ENCODE measurements at regions not wholly inside any gene's neighbourhood (a gene's known extent, or its start where the extent isn't known, plus 50 kb on each side); places are given as distances from the start of the nearest gene placed in this dataset.

GRCh38 chr6:56693246-56693607 is 50.5 kb upstream of the DST start (continued):
- TF ChIP-seq, protein P1, sequence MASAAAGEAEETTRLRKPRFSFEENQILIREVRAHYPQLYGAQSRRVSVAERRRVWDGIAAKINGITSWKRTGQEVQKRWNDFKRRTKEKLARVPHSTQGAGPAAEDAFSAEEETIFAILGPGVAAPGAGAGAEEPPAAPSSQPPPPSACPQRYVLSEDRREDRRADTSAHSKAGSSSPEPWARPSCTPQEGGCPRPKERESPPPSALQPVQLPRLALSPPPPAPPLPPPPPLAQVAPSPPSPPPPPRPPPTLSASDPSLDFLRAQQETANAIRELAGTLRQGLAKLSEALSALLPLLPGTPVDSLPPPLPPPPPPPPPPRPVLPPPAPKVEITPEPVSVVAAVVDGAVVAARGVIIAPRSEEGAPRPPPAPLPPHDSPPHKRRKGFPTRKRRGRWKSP (CRISPR knock-in tag; IDR thresholded peaks at IDR 0.05), result 0 out of 2 replicates have a peak, but pooled peaks have one; percentile 3
- TF ChIP-seq MAX (IDR thresholded peaks at IDR 0.05), result 0 out of 2 replicates have a peak, but pooled peaks have one; percentile 6
- TF ChIP-seq, protein P2, sequence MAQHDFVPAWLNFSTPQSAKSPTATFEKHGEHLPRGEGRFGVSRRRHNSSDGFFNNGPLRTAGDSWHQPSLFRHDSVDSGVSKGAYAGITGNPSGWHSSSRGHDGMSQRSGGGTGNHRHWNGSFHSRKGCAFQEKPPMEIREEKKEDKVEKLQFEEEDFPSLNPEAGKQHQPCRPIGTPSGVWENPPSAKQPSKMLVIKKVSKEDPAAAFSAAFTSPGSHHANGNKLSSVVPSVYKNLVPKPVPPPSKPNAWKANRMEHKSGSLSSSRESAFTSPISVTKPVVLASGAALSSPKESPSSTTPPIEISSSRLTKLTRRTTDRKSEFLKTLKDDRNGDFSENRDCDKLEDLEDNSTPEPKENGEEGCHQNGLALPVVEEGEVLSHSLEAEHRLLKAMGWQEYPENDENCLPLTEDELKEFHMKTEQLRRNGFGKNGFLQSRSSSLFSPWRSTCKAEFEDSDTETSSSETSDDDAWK (CRISPR knock-in tag; IDR thresholded peaks at IDR 0.05), result no peak
- no peak for TF ChIP-seq ZNF589 (CRISPR knock-in tag; conservative IDR thresholded peaks at IDR 0.05)
- 0 out of 2 replicates have a peak, but pooled peaks have one; percentile 7 for TF ChIP-seq ZNF264 (CRISPR knock-in tag; IDR thresholded peaks at IDR 0.05)
- no peak for TF ChIP-seq ZNF546 (CRISPR knock-in tag; conservative IDR thresholded peaks at IDR 0.05)
- TF ChIP-seq FOXM1 (CRISPR knock-in tag; IDR thresholded peaks at IDR 0.05), result no peak
- peak; percentile 26; the same call in 1 of the 2 replicates for TF ChIP-seq TBX2 (CRISPR knock-in tag; IDR thresholded peaks at IDR 0.05; ENCODE audit: borderline replicate concordance)
- TF ChIP-seq ZFP36 (IDR thresholded peaks at IDR 0.05; ENCODE audit: borderline replicate concordance, low read depth, low read length, partially characterized antibody), result no peak
- TF ChIP-seq TFAP4 (IDR thresholded peaks at IDR 0.05; ENCODE audit: borderline replicate concordance, low read depth), result no peak
- peak; percentile 41; the same call in 1 of the 2 replicates for TF ChIP-seq SOX5 (CRISPR knock-in tag; IDR thresholded peaks at IDR 0.05; ENCODE audit: borderline replicate concordance)
- peak; percentile 38; the same call in 1 of the 2 replicates for TF ChIP-seq TARDBP (CRISPR knock-in tag; IDR thresholded peaks at IDR 0.05)
- no peak for TF ChIP-seq ARID2 (CRISPR knock-in tag; IDR thresholded peaks at IDR 0.05; ENCODE audit: borderline replicate concordance)
- TF ChIP-seq ZNF160 (CRISPR knock-in tag; IDR thresholded peaks at IDR 0.05), result no peak
- TF ChIP-seq HCFC1 (IDR thresholded peaks at IDR 0.05; ENCODE audit: low read depth, low read length), result no peak
- TF ChIP-seq, protein P3, sequence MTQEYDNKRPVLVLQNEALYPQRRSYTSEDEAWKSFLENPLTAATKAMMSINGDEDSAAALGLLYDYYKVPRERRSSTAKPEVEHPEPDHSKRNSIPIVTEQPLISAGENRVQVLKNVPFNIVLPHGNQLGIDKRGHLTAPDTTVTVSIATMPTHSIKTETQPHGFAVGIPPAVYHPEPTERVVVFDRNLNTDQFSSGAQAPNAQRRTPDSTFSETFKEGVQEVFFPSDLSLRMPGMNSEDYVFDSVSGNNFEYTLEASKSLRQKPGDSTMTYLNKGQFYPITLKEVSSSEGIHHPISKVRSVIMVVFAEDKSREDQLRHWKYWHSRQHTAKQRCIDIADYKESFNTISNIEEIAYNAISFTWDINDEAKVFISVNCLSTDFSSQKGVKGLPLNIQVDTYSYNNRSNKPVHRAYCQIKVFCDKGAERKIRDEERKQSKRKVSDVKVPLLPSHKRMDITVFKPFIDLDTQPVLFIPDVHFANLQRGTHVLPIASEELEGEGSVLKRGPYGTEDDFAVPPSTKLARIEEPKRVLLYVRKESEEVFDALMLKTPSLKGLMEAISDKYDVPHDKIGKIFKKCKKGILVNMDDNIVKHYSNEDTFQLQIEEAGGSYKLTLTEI (CRISPR knock-in tag; conservative IDR thresholded peaks at IDR 0.05), result no peak
- peak; percentile 62; the same call in 1 of the 2 replicates for TF ChIP-seq TBX3 (IDR thresholded peaks at IDR 0.05; ENCODE audit: borderline replicate concordance)
- peak; percentile 43; the same call in 1 of the 2 replicates for TF ChIP-seq RXRB (CRISPR knock-in tag; IDR thresholded peaks at IDR 0.05; ENCODE audit: borderline replicate concordance)
- no peak for TF ChIP-seq ZNF432 (CRISPR knock-in tag; IDR thresholded peaks at IDR 0.05; ENCODE audit: borderline replicate concordance)

Data from HepG2 (cell line).